Urinary bladder (tissue), 3 donors: ENCODE measurements at regions not wholly inside any gene's neighbourhood (a gene's known extent, or its start where the extent isn't known, plus 50 kb on each side); places are given as distances from the start of the nearest gene placed in this dataset.
A peak's percentile ranks its signal among the peaks of the same experiment; 100 is the strongest.
"Not testable (repeated sequence)": the region's sequence is repeated elsewhere in the genome, so short reads cannot be mapped to it uniquely, and the experiment has no call there.

Source experiments
- DNase-seq: peaks from one replicate; pipeline ENCODE4 v3.0.0-alpha.2; 2015; ENCODE audit errors: extremely low spot score
- H3K27ac ChIP-seq: one replicate; pipeline ENCODE4 v1.5.1; 2013; ENCODE audit warnings: low read depth, mild to moderate bottlenecking, moderate library complexity
- H3K36me3 ChIP-seq: one replicate; pipeline ENCODE4 v1.6.1; 2013; ENCODE audit warnings: mild to moderate bottlenecking, moderate library complexity; ENCODE audit not compliant: insufficient read depth
- H3K4me1 ChIP-seq: one replicate; pipeline ENCODE4 v1.6.1; 2013; ENCODE audit warnings: mild to moderate bottlenecking, moderate library complexity; ENCODE audit not compliant: insufficient read depth
- H3K4me3 ChIP-seq: one replicate; pipeline ENCODE4 v1.5.1; 2013; ENCODE audit warnings: low read depth, low read length
- WGBS: extraction: QIAGEN DNeasy Blood & Tissue Kit; methylation state at CpG from one replicate; pipeline ENCODE4 v1.1.7; 2013; 5-methylcytosine and 5-hydroxymethylcytosine counted together
- donor health status: healthy with polysubstance abuse.
- donor health status: healthy.

DNA sequence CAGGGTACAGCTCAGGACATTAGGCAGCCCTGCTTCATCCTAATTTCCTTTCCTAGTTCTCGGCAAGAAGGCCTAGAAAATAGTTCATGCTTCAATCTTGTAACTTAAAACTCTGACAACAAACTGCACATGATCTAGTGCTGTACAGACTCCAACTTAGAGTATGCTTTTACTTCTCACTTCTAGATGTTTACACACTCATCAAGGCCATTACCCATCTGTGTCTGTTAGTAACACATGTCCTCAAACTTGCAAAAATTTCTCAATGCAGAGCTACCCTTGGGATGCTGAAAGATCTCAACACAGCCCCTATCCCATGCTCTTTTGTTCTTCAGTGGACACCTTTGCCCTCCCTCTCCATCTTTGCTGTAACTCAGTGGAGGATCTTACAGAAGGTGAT lies 252.0 kb downstream of the OSR1 start:
- Histone ChIP-seq H3K4me1 (no peaks in the 10 kb centered on the region), H3K4me3 (no peak overlapping the region), H3K36me3 (no peaks in the 10 kb centered on the region), H3K27ac (no peak overlapping the region)
- 92% methylated on average over 1 of the region's 1 CpG for WGBS
- no peak for DNase-seq

DNA sequence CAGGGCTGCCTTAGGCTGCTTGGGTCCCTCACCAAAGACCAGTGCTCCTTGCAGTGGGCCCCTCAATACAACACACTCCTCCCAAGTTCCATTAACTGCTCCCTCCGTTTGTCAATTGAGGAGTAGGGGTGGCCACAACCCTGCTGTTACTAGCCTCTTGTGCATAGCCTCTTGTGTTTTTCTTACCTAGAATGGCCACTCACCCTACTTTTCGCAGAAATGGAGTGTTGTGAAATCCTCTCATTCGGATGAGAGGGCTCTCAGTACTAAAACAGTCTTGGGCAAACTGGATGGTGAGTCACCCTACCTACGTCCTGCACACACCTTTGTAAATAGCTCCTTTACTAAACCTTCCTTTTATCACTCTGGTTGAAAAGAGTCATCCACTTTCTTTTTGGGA lies 253.9 kb downstream of the OSR1 start:
- no peaks in the 10 kb centered on the region for H3K4me1 ChIP-seq
- peak overlapping the region; percentile 2 for H3K27ac ChIP-seq
- no peak overlapping the region for H3K4me3 ChIP-seq
- 90% methylated on average over 4 of the region's 4 CpGs for WGBS
- DNase-seq = no peak
- no peaks in the 10 kb centered on the region for H3K36me3 ChIP-seq

DNA sequence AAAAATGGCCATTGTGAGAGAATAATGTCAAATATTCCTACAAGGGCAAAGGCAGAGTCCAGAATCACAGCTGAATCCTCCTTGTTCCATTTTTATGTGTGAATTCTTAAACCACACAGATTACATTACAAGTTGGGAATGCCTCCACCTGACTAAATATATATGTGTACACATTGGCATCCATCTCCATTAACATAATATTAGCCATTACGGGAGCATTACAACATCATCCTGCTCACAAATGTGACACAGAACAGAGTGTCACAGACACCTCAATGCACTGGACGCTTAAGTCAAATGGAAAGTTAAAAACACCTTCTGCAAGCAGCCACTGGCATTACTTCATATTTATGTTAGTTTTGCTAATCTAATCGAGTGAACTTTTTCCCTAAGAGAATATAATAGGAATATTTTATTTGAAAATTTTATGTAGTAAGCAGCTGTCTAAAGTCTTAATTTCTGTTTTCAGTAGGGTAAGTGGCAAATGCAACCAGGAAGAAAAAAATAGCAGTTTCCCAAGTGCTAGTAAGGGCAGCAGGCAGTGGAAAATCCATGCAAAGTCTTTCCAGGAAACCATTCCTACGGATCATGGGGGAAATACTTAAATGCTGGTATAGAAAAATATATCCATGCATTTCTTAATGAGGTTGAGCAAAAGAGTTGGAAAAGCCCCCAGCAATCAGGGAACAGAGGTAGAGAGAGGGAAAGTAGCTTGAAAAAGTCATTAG lies 255.6 kb downstream of the OSR1 start:
- DNase-seq = no peak

GRCh38 chr2:19101968-19102367 lies 256.5 kb downstream of the OSR1 start:
- H3K27ac ChIP-seq = no peak overlapping the region
- WGBS = 82% methylated on average over 3 of the region's 3 CpGs
- no peak overlapping the region for H3K4me3 ChIP-seq
- H3K4me1 ChIP-seq = no peaks in the 10 kb centered on the region
- no peak for DNase-seq
- H3K36me3 ChIP-seq = no peaks in the 10 kb centered on the region

More for the DNA sequence above, 255.6 kb downstream of the OSR1 start:
- Histone ChIP-seq H3K4me1 (no peaks in the 10 kb centered on the region), H3K4me3 (no peak overlapping the region), H3K36me3 (no peaks in the 10 kb centered on the region), H3K27ac (no peak overlapping the region)
- WGBS = 70% methylated on average over 4 of the region's 4 CpGs

DNA sequence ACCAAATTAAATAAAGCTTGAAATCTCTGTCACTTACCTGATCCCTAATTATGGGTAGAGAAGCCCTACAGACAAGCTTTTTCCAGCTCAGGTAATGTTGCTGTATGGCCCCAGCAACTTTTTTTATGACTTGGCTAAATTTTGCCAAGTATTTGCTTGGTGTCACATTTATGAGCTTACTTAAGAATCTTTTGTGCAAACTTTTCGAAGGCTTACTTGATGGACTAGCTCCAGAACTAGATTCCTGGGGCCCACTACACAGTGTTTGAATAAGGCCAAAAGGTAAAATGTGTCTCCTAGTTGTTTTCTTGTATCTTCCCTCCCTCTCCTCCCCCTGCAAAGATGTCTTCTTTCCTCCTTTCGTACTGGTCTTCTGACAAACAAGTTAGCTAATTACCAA lies 257.9 kb downstream of the OSR1 start:
- 56% methylated on average over 2 of the region's 2 CpGs for WGBS
- DNase-seq = peak; percentile 48
- H3K4me3 ChIP-seq = no peak overlapping the region
- no peaks in the 10 kb centered on the region for H3K36me3 ChIP-seq
- H3K4me1 ChIP-seq = no peaks in the 10 kb centered on the region
- H3K27ac ChIP-seq = no peak overlapping the region

DNA sequence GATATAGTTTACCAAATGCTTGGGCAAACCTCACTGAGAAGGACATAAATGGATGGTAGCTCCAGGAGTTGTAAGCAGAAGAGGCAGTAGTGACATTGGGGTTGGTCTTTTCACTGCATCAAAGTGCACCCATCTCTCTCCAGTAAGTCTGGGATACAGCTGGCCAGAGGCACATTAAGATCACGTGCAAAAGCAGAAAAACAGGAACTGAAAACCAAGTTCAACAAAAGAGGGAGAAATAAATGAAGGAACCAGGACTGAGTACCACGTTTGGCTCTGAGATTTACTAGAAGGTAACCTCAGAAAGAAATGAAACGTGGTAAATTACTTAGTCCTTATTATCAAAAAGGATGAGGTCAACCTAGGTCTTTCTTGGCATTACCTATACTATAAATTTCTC lies 259.2 kb downstream of the OSR1 start:
- no peak overlapping the region for H3K4me3 ChIP-seq
- no peak for DNase-seq
- WGBS = 62% methylated on average over 3 of the region's 3 CpGs
- H3K36me3 ChIP-seq = no peaks in the 10 kb centered on the region
- no peak overlapping the region for H3K27ac ChIP-seq
- H3K4me1 ChIP-seq = no peaks in the 10 kb centered on the region

DNA sequence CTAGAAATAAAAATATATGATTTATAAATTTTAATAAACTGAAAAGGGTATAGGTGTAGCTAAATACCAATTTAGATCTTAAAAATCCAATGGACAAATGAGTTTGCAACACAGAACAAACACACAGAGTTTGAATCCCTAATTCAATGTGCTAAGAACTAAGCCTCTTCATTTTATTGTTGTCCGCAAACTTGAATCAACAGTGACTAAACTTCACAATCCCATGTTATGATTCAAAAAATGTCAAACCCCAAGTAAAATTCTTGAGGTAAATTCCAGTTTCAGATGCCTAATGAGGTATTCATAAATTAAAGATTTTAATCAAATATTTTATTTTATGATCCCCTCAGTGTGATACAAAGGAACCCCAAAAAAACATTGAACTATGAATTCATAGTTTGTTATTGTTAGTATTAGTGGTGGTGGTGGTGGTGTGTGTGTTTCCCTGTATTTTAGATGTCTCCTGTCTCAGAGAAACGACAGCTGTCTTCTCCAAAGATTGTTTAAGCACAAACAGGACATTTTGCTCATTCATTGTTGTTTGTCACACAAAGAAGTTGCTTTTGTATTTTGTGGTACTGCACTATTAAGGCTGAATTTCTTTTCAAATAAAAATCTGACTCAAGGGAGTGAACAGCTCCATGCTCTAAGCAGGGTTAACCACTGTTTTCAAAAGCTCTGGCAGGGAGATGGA lies 259.8 kb downstream of the OSR1 start:
- Histone ChIP-seq H3K36me3 (no peaks in the 10 kb centered on the region), H3K4me3 (no peak overlapping the region), H3K27ac (no peak overlapping the region), H3K4me1 (no peaks in the 10 kb centered on the region)
- WGBS = 88% methylated on average over 2 of the region's 2 CpGs
- no peak for DNase-seq

DNA sequence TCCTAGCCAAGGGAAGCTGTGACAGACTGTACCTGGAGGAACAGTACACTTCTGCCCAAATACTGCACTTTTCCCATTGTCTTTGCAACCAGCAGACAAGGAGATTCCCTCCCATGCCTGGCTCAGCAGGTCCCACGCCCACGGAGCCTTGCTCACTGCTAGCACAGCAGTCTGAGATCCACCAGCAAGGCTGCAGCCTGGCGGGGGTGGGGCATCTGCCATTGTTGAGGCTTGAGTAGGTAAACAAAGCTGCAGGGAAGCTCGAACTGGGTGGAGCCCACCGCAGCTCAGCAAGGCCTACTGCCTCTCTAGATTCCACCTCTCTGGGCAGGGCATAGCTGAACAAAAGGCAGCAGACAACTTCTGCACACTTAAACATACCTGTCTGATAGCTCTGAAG lies 268.9 kb downstream of the OSR1 start:
- H3K27ac ChIP-seq, H3K36me3 ChIP-seq, H3K4me1 ChIP-seq, H3K4me3 ChIP-seq, DNase-seq: not testable (repeated sequence)
- WGBS = 68% methylated on average over 5 of the region's 5 CpGs

GRCh38 chr2:19086231-19086651 lies 272.2 kb downstream of the OSR1 start:
- no peaks in the 10 kb centered on the region for H3K4me1 ChIP-seq
- H3K4me3 ChIP-seq = no peak overlapping the region
- DNase-seq = no peak
- no peaks in the 10 kb centered on the region for H3K36me3 ChIP-seq
- 31% methylated on average over 3 of the region's 3 CpGs for WGBS
- no peak overlapping the region for H3K27ac ChIP-seq

DNA sequence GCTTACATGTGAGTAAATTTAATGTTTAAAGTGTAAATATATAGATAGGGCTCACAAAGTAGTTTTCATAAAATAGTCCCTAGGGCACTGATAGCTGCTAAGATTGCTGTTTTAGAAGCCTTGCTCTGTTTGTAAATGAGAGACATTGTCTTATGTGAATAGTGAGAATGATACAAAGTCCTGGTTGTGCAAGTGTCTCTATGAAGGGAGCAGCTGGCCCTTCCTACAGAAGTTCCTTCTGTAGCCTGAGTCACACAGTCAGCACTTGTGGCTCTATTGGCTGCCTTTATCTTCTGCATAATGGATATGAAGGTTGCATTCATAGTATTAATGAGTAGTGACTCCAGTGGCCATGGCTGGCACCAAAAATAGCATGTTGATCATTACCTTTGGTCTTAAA lies 279.7 kb downstream of the OSR1 start:
- Histone ChIP-seq H3K36me3 (no peaks in the 10 kb centered on the region), H3K27ac (no peak overlapping the region), H3K4me1 (no peaks in the 10 kb centered on the region), H3K4me3 (no peak overlapping the region)
- no peak for DNase-seq

DNA sequence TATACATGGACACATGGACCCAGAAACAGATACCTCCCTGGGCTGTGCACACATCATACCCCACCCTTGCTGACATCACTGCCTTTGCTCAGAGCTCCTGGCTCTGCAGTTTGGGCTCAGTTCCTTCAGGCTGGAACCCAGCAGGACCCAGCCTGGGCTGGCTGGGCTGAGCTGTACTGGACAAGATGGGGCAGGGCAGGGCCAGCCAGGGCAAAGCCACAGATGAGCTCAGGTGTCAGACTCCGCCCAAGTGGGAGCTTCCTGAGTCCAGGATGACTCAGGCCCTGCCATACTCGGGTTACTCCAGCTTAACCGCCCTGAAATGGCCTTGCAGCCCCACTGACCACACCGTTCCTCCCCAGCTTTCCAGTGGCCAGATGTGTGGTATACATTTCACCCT lies 284.9 kb downstream of the OSR1 start:
- Histone ChIP-seq H3K27ac (no peak overlapping the region), H3K4me3 (no peak overlapping the region), H3K4me1 (no peaks in the 10 kb centered on the region), H3K36me3 (no peaks in the 10 kb centered on the region)
- no peak for DNase-seq
- WGBS = 81% methylated on average over 4 of the region's 4 CpGs

DNA sequence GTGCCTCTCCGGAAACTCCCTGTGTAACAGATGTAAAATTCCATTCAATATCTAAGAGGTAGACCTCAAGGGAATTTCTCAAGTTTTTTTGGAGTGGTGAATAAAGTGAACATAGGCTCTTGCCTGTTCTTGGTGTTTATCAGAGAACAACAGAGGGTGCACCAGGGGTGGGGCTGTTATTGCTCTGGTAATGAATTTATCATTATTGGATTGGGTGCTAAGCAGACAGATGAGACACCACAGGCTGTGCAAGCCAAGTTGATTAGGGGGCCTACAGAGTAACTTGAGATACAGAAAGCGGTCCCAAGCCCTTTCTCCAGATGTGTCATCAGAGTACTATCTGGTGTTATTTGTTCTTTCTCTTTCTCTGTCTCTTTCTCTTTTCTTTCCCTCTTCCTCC lies 286.3 kb downstream of the OSR1 start:
- no peak for DNase-seq
- WGBS = 96% methylated on average over 2 of the region's 2 CpGs
- H3K36me3 ChIP-seq = no peaks in the 10 kb centered on the region
- H3K4me3 ChIP-seq = no peak overlapping the region
- H3K4me1 ChIP-seq = peaks cover 3% of the 10 kb centered on the region
- H3K27ac ChIP-seq = no peak overlapping the region

DNA sequence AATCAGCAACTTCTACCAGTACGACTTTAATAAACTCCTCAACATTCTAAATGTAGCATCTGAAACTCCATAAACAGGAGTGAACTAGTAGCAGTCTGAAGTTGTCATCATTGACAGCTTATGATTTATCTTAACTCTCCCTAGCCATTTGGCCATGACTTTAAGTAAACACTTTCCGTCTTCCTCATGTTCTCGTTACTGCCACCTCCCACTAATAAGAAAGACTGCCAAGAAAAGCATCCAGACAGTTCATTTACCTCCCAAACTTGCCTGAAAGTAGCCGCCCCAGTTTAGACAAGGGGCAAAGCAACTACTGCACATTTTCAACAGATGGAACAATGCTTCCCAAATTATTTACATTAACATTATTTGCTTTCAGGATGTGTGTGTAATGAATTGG lies 287.5 kb downstream of the OSR1 start:
- 29% methylated on average over 4 of the region's 4 CpGs for WGBS
- Histone ChIP-seq H3K27ac (no peak overlapping the region), H3K4me1 (peaks cover 3% of the 10 kb centered on the region), H3K36me3 (no peaks in the 10 kb centered on the region), H3K4me3 (no peak overlapping the region)
- no peak for DNase-seq

- no peak for DNase-seq
- H3K36me3 ChIP-seq = no peaks in the 10 kb centered on the region
- 92% methylated on average over 2 of the region's 2 CpGs for WGBS
- no peak overlapping the region for H3K27ac ChIP-seq
- H3K4me1 ChIP-seq = peaks cover 3% of the 10 kb centered on the region
- no peak overlapping the region for H3K4me3 ChIP-seq
These were observed 290.2 kb downstream of the OSR1 start for GRCh38 chr2:19068206-19068605.
